ENCODE measurements at regions not wholly inside any gene's neighbourhood (a gene's known extent, or its start where the extent isn't known, plus 50 kb on each side); places are given as distances from the start of the nearest gene placed in this dataset.

GRCh38 chr18:70662588-70662987 is 373.7 kb downstream of the SOCS6 start:
- DNase-seq (ENCODE audit: low read depth): no peak

GRCh38 chr18:70659036-70659925 is 370.4 kb downstream of the SOCS6 start:
- DNase-seq (ENCODE audit: low read depth): no peak

- DNase-seq (ENCODE audit: low read depth): no peak
These were observed 364.8 kb downstream of the SOCS6 start for GRCh38 chr18:70653671-70654070.

- no peak for DNase-seq (ENCODE audit: low read depth)
These were observed 362.0 kb downstream of the SOCS6 start for GRCh38 chr18:70650878-70651277.

GRCh38 chr18:70649683-70650082 is 360.8 kb downstream of the SOCS6 start:
- DNase-seq (ENCODE audit: low read depth): no peak

- DNase-seq (ENCODE audit: low read depth): no peak
These were observed 357.1 kb downstream of the SOCS6 start for GRCh38 chr18:70645971-70646370.

GRCh38 chr18:70643812-70644211 is 355.0 kb downstream of the SOCS6 start:
- DNase-seq (ENCODE audit: low read depth): no peak

- no peak for DNase-seq (ENCODE audit: low read depth)
These were observed 352.4 kb downstream of the SOCS6 start for GRCh38 chr18:70641156-70641775.

- no peak for DNase-seq (ENCODE audit: low read depth)
These were observed 351.6 kb downstream of the SOCS6 start for GRCh38 chr18:70640336-70640887.

GRCh38 chr18:70636991-70637390 is 348.1 kb downstream of the SOCS6 start:
- no peak for DNase-seq (ENCODE audit: low read depth)

- DNase-seq (ENCODE audit: low read depth): no peak
These were observed 345.8 kb downstream of the SOCS6 start for GRCh38 chr18:70634576-70635147.

GRCh38 chr18:70627182-70627802 is 338.4 kb downstream of the SOCS6 start:
- DNase-seq (ENCODE audit: low read depth): no peak

- no peak for DNase-seq (ENCODE audit: low read depth)
These were observed 334.0 kb downstream of the SOCS6 start for GRCh38 chr18:70622622-70623419.

GRCh38 chr18:70621710-70622109 is 332.9 kb downstream of the SOCS6 start:
- no peak for DNase-seq (ENCODE audit: low read depth)

GRCh38 chr18:70620837-70621612 is 332.2 kb downstream of the SOCS6 start:
- no peak for DNase-seq (ENCODE audit: low read depth)

GRCh38 chr18:70617020-70617763 is 328.3 kb downstream of the SOCS6 start:
- no peak for DNase-seq (ENCODE audit: low read depth)

- DNase-seq (ENCODE audit: low read depth): no peak
These were observed 311.5 kb downstream of the SOCS6 start for GRCh38 chr18:70600225-70600925.

- DNase-seq (ENCODE audit: low read depth): no peak
These were observed 309.6 kb downstream of the SOCS6 start for GRCh38 chr18:70598406-70598805.

- DNase-seq (ENCODE audit: low read depth): no peak
These were observed 294.1 kb downstream of the SOCS6 start for GRCh38 chr18:70582981-70583380.

All from HS-27A (cell line).